DMS114 treated with DMSO at 0.1 percent for 48 hours (cell line): ENCODE measurements at regions not wholly inside any gene's neighbourhood (a gene's known extent, or its start where the extent isn't known, plus 50 kb on each side); places are given as distances from the start of the nearest gene placed in this dataset.

Source experiments
- DNase-seq: peaks from one replicate; lab custom pipeline; 2025; ENCODE audit not compliant: unreplicated experiment; lab: John Stamatoyannopoulos, UW

GRCh38 chr17:14959106-14959648 lies 305.9 kb downstream of the PMP22 start:
- DNase-seq, result no peak

DNA sequence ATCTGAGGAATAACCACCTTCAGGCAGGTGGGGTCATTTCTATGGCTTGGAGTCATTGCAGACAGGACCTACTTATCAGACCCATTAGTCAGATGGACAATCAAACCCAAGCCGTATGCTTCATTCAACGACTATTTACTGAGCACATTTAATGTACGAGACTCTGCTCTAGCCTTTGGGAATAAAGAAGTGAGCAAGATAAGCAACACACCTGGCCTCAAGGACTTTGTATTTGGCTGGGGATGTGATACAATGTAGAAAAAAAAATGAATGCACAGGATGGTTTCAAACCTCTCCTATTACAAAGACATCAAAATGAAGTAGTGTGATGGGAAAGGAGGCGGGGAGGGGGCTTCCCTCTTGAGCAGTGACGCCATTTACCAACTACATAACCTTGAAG lies 311.7 kb downstream of the PMP22 start:
- DNase-seq, result no peak

- DNase-seq, result no peak
Observed at GRCh38 chr17:14950686-14951085, 314.4 kb downstream of the PMP22 start.

GRCh38 chr17:14950216-14950615 lies 314.9 kb downstream of the PMP22 start:
- DNase-seq, result no peak

- no peak for DNase-seq
Observed at GRCh38 chr17:14947671-14948070, 317.5 kb downstream of the PMP22 start.

DNA sequence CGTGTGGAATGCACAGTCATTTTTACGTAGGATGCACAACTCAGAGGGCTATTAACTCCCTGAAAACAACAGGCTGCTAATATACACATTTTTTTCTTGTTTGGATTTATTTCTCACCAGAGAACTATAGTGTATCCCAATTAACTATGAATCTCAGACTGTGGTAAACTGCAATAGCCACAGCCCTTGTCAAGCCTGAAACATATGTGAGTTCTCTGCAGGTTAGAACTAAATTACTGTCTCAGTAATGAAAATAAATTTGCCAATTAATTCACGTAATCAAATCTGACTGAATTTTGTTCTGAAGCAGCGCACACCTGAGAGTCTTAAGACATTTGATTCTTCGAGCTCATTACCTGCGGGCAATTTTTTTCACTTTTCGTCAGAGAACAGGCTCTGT lies 318.6 kb downstream of the PMP22 start:
- DNase-seq, result no peak

DNA sequence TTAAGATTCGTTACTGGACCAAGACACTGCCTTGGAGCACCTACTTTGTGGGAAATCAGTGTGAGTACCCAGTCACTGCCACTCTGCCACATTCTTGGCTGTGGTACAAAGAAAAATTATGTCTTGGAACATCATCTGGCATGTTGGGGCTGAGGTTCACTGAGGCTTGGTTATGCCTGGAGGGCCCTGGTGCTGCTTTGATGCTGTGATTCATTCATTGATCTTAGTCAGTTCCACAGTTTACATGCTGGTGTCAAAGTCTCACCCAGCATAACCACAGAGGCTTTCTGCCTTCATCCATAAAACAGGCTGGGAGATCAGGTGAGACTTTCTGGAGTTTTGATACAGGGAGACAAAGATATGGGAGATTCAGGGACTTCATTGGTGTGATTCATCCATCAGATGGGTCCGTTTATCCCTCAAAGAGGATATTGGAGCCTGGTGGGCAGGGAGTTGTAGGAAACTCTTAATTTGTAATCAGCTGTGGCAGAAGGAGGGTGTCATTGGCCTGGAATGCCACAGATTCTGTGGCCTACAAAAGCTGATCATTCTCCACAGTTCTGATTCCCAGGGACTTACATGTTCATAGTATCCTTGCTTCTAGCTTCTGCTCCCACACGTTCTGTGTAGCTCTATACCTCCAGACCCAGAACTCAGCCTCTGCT lies 322.5 kb downstream of the PMP22 start:
- DNase-seq, result no peak

GRCh38 chr17:14940938-14941265 lies 324.2 kb downstream of the PMP22 start:
- no peak for DNase-seq

DNA sequence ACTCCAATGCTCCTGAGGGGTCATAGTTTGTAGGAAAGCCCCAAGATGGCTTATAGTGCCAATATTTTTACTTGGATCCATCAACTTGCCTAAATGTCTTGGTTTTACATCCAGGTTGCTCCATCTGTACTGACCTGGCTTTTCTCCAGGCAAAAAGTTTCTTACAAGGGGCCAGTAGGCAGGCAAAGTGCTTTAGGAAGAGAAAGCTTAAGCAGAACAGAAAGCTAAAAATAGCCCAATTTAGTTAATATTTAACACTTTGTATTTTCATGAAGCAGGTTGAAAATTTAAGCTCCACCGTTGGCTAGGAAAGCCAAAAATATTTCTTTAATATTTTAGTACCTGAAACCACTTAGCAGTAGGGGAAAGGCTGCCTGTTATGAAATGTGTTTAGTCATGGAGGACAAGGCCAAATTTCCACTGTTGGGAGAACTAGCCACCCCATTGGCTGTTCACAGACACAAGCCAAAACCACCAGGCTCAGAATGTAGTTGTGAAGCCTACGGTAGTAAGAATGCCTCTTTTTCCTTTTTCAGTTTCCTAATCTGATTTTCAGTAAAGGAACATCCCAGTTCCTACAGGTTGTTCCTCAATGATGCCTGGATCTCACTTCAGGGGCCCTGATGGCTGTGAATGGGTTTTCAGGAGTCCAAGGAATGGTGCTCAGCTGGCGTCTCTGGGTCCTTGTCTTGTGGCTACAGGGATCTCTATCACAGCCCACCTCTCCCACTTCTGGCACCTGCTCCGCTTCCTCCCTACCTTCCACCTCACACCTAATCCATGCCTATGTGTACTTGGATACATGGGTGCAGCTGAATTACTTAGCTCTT lies 324.8 kb downstream of the PMP22 start:
- no peak for DNase-seq

DNA sequence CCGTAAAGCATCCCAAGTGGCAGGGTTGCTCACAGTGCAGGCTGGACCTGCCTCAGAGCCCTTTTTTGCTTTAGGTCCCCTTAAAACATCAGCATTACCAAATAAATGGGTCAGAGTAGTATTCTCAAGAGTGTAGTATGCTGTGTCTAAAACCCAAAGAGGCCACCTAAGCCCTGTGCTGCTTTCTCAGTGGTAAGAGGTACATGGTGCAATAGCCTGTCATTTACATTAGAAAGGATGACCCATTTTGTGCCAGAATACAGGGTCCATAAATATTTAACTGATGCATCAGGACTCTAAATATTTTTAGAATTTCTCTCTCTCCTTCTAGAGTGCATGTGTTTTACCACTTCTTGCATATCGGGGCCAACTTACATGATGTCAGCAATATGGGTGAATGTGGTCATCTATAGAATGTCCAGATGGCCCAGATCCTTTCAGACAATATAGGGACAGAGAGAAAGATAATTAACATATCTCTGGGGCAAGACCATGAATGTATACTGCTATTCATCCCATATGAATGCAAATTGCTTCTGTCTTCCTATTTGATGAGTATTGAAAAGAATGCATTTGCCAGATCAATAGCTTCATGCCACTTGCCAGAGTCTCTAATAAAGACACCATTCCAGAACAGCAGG lies 329.2 kb downstream of the PMP22 start:
- DNase-seq, result no peak

GRCh38 chr17:14935139-14935841 lies 329.8 kb downstream of the PMP22 start:
- DNase-seq, result no peak

GRCh38 chr17:14933676-14934075 lies 331.4 kb downstream of the PMP22 start:
- DNase-seq, result no peak

DNA sequence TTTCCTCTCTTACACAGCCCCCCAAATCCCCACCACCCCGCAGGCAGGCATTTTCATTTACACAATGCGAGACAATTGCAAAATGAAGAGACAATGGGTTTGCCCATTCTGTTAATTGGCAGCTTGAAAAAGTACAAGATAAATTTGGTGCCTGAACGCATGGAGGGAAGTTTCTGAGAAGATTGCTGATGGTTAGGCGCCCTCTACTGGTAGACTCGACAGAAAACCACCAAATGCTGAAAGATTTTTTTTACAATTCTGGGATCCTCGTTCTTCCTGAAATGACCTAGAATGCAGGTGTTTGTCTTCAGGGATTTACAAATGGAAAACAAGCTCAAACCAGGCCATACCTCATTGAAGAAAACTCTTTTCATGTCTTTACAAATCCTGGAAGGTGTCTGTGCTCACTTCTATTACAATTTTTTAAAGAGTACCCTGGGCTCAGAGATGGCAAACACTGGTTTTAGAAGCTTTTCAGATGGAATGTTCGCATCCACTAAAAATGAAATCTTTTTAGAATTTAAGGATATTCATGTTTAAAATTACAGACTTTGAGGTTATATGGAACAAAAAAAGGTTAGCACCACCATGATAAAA lies 338.5 kb downstream of the PMP22 start:
- peak; percentile 14 for DNase-seq

- no peak for DNase-seq
Observed at GRCh38 chr17:14926073-14926472, 339.1 kb downstream of the PMP22 start.

DNA sequence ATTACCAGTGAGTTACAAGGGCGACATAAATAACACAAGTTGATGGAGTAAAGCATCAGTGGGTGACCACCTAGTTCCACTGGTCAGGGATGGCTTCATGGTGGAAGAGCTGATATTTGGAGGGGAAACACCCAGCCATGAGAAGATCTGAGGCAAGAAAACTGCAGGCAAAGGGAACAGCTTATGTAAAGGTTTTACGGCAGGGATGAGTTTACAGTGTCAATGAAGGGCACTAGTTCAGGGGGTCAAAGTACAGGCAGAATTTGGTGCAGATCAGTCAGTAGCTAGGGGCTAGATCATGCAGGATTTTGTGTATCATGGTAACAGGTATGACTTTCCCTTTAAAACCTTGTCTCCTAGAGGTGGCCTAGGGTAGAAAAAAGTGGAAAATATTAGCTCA lies 339.6 kb downstream of the PMP22 start:
- no peak for DNase-seq

- DNase-seq, result no peak
Observed at GRCh38 chr17:14923981-14924380, 341.1 kb downstream of the PMP22 start.

DNA sequence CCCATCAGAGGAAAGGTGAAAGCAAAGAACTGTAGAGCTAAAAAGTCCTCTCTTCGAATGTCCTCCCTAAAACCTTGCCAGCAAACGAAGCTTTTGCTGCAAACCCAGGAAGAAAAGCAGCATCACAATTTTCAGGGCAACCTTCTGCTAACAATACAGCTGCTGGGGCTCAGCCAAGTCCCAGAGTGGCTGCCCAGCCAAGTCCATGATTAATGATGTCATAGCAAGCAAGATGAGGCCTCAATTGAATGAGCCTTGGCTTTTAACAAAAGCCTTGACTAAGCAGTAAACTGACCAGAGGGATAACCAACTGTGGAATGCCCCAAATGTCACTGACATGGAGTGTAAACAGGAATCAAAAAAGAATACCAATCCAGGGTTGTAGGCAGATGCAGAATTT lies 342.7 kb downstream of the PMP22 start:
- DNase-seq, result no peak

- DNase-seq, result no peak
Observed at GRCh38 chr17:14921936-14922335, 343.2 kb downstream of the PMP22 start.

- no peak for DNase-seq
Observed at GRCh38 chr17:14919631-14920213, 345.4 kb downstream of the PMP22 start.

DNA sequence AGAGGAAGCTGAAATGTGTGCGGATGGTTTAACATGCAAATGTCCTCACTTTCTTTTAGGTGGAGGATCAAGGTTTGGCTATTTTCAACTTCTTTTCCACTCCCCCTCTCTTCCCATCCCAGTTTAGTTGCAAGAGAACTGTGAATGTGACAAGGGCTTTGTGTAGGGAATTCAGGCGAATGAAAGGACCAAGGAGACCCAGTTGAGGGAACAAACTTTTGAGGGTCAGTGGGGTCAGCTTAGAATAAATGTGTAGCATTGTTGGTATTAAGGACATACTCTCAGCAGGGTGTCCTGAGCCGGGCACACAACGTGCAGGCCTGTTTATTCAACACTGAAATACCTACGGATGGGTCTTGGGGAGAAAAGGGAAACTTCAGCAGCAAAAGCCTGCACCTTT lies 346.0 kb downstream of the PMP22 start:
- DNase-seq, result no peak

GRCh38 chr17:14918540-14918939 lies 346.6 kb downstream of the PMP22 start:
- no peak for DNase-seq
